ENCODE measurements at regions not wholly inside any gene's neighbourhood (a gene's known extent, or its start where the extent isn't known, plus 50 kb on each side); places are given as distances from the start of the nearest gene placed in this dataset.

- TF ChIP-seq CTCF (IDR thresholded peaks at IDR 0.05; ENCODE audit: low read depth, low read length) (no peak), POLR2A (IDR thresholded peaks at IDR 0.05; ENCODE audit: extremely low read depth, insufficient read length) (no peak), MAX (IDR thresholded peaks at IDR 0.05; ENCODE audit: low read depth, low read length) (no peak), MYC (IDR thresholded peaks at IDR 0.05; ENCODE audit: low read depth, low read length) (no peak)
Observed at GRCh38 chr3:158018462-158018861, 87.8 kb downstream of the SHOX2 start.
